Cardiac fibroblast (primary cell): ENCODE measurements at regions not wholly inside any gene's neighbourhood (a gene's known extent, or its start where the extent isn't known, plus 50 kb on each side); places are given as distances from the start of the nearest gene placed in this dataset.

Source experiments
- DNase-seq, 2 donors: peaks; one replicate each; pipeline versions ENCODE4 v3.0.0 to v3.0.0-alpha.2; 2010; ENCODE audit warnings: low read depth in 2 of 2
- H3K4me3 ChIP-seq, 2 donors: replicated peaks in 1 of 2; 1 replicate in 1 of 2; 2 replicates in 1 of 2; pipeline ENCODE4 v1.5.1; 2011; ENCODE audit warnings: low read depth in 2 of 2, low read length in 2 of 2, mild to moderate bottlenecking in 2 of 2, moderate library complexity in 1 of 2
- CTCF ChIP-seq: IDR thresholded peaks from one replicate; pipeline ENCODE4 v1.5.1; 2011; ENCODE audit warnings: low read depth, mild to moderate bottlenecking, low read length, inconsistent platforms

- DNase-seq = no peak
- no peak overlapping the region for H3K4me3 ChIP-seq
- TF ChIP-seq CTCF = no peak
These were observed 152.3 kb upstream of the DPYD start for GRCh38 chr1:98073106-98073505.

- TF ChIP-seq CTCF = no peak
- H3K4me3 ChIP-seq = no peak overlapping the region
- no peak for DNase-seq
These were observed 151.2 kb upstream of the DPYD start for GRCh38 chr1:98072047-98072446.

GRCh38 chr1:98068016-98068415 is 147.2 kb upstream of the DPYD start:
- DNase-seq = no peak
- no peak overlapping the region for H3K4me3 ChIP-seq
- no peak for TF ChIP-seq CTCF

- TF ChIP-seq CTCF = no peak
- H3K4me3 ChIP-seq = no peak overlapping the region
- DNase-seq = no peak
These were observed 146.1 kb upstream of the DPYD start for GRCh38 chr1:98066911-98067310.

- DNase-seq = peak in 1 of 2 donors; percentile 26
- no peak for TF ChIP-seq CTCF
- H3K4me3 ChIP-seq = no peak overlapping the region
These were observed 138.8 kb upstream of the DPYD start for GRCh38 chr1:98059620-98060019.

GRCh38 chr1:98058676-98059075 is 137.8 kb upstream of the DPYD start:
- no peak for TF ChIP-seq CTCF
- no peak for DNase-seq
- no peak overlapping the region for H3K4me3 ChIP-seq

GRCh38 chr1:98057236-98057910 is 136.5 kb upstream of the DPYD start:
- H3K4me3 ChIP-seq = no peak overlapping the region
- no peak for DNase-seq
- TF ChIP-seq CTCF = no peak
